ENCODE measurements at regions not wholly inside any gene's neighbourhood (a gene's known extent, or its start where the extent isn't known, plus 50 kb on each side); places are given as distances from the start of the nearest gene placed in this dataset.
A peak's percentile ranks its signal among the peaks of the same experiment; 100 is the strongest.

DNA sequence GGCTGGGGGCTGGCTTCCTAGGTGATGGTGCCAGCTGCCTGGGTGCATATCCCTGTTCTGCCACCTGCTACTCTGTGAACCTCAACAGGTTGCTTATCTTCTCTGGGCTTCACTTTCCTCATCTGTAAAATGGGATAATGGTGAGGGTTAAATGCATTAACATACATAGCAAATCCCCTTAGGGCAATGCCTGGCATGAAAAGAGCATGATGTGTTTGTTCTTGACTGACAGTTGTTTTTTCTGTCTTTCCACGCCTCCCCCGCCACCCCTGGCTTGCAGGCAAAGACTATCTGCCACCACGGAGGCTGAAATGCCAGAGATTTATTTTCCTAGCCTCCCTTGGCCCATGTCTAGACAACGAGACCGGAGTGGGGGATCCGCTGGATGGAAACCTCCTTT is 280.5 kb downstream of the NSG2 start:
- TF ChIP-seq POLR2A (IDR thresholded peaks at IDR 0.05; ENCODE audit: extremely low read depth, insufficient read length) = no peak
- TF ChIP-seq, protein P1, sequence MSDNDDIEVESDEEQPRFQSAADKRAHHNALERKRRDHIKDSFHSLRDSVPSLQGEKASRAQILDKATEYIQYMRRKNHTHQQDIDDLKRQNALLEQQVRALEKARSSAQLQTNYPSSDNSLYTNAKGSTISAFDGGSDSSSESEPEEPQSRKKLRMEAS (IDR thresholded peaks at IDR 0.05; ENCODE audit: low read depth, low read length) = no peak
- TF ChIP-seq, protein P2, sequence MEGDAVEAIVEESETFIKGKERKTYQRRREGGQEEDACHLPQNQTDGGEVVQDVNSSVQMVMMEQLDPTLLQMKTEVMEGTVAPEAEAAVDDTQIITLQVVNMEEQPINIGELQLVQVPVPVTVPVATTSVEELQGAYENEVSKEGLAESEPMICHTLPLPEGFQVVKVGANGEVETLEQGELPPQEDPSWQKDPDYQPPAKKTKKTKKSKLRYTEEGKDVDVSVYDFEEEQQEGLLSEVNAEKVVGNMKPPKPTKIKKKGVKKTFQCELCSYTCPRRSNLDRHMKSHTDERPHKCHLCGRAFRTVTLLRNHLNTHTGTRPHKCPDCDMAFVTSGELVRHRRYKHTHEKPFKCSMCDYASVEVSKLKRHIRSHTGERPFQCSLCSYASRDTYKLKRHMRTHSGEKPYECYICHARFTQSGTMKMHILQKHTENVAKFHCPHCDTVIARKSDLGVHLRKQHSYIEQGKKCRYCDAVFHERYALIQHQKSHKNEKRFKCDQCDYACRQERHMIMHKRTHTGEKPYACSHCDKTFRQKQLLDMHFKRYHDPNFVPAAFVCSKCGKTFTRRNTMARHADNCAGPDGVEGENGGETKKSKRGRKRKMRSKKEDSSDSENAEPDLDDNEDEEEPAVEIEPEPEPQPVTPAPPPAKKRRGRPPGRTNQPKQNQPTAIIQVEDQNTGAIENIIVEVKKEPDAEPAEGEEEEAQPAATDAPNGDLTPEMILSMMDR (IDR thresholded peaks at IDR 0.05; ENCODE audit: low read depth, low read length) = no peak
- TF ChIP-seq MYC (IDR thresholded peaks at IDR 0.05; ENCODE audit: low read depth, low read length) = no peak
- no peak for DNase-seq (ENCODE audit: low read depth)
- no peak overlapping the region for H3K4me3 ChIP-seq (ENCODE audit: low read depth, low read length)

DNA sequence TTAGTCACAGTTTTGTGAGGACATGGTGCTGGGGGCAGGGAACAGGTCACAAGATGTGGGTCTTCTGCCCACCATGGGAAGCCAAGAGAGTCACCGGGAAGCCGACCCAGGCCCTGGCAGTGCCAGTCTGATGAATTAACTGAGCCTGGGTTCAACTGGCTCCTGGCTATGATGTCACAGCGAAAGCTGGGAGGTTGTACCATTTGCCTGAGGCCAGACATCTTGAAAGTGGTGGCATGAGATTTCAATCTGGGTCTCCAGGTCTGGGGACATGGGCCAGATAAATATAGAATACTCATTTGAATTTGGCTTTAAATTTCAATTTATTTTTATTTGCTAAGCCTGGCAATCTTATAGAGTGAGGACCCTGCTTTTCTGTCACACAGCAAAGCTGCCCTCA is 280.9 kb downstream of the NSG2 start:
- TF ChIP-seq MYC (IDR thresholded peaks at IDR 0.05; ENCODE audit: low read depth, low read length) (no peak), POLR2A (IDR thresholded peaks at IDR 0.05; ENCODE audit: extremely low read depth, insufficient read length) (no peak)
- TF ChIP-seq, protein P1 (IDR thresholded peaks at IDR 0.05; ENCODE audit: low read depth, low read length) = no peak
- TF ChIP-seq, protein P2 (IDR thresholded peaks at IDR 0.05; ENCODE audit: low read depth, low read length) = no peak
- no peak for DNase-seq (ENCODE audit: low read depth)
- no peak overlapping the region for H3K4me3 ChIP-seq (ENCODE audit: low read depth, low read length)

DNA sequence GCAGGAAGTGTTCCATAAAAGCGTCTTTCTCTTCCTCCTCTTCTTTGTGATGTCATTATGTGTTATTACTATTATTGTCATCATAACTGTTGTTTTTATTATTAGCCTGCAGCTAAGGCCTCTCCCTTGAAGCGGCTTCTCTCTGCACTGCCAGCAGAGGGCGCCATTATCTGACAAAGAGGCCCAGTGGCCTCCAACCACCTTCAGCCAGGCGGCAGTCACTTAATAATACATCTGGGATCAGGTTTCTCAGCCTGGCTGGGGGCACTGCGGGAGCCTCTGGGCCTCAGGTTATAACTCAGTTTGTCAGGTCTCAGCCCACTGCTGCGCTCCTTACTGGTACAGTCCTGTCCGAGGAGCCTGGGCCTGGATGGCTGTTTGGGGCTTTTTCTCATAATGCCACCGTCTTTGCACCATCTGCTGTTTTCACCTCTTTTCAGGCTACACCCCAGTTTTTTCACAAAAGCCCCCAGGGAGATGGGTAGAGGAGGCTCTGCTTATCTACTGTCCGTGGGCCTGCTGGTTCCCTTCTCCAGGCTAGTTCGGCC is 281.9 kb downstream of the NSG2 start:
- TF ChIP-seq, protein P2 (IDR thresholded peaks at IDR 0.05; ENCODE audit: low read depth, low read length) = peak; percentile 74
- TF ChIP-seq MYC (IDR thresholded peaks at IDR 0.05; ENCODE audit: low read depth, low read length) = no peak
- no peak overlapping the region for H3K4me3 ChIP-seq (ENCODE audit: low read depth, low read length)
- peak; percentile 76 for DNase-seq (ENCODE audit: low read depth)

DNA sequence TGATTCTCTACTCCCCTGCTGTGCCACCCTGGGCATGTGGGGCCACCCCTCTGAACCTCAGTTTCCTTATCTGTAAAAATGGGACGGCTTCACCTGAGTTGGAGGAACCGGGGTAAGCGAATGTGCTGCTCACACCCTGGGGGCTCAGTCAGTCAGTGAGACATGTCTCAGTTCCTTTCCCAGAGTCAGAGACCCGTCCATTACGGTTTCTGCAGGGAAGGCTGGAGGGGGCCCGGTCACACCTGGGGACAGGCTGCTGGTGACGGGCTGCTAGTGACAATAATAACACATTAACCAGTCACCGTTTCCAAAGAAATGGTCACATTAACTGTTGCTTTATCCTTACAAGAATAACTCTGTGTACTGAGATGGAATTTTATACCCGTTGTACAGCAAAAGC is 282.4 kb downstream of the NSG2 start:
- H3K4me3 ChIP-seq (ENCODE audit: low read depth, low read length) = no peak overlapping the region
- TF ChIP-seq, protein P2 (IDR thresholded peaks at IDR 0.05; ENCODE audit: low read depth, low read length) = no peak
- TF ChIP-seq POLR2A (IDR thresholded peaks at IDR 0.05; ENCODE audit: extremely low read depth, insufficient read length) (no peak), MYC (IDR thresholded peaks at IDR 0.05; ENCODE audit: low read depth, low read length) (no peak)
- TF ChIP-seq, protein P1 (IDR thresholded peaks at IDR 0.05; ENCODE audit: low read depth, low read length) = no peak
- DNase-seq (ENCODE audit: low read depth) = no peak

DNA sequence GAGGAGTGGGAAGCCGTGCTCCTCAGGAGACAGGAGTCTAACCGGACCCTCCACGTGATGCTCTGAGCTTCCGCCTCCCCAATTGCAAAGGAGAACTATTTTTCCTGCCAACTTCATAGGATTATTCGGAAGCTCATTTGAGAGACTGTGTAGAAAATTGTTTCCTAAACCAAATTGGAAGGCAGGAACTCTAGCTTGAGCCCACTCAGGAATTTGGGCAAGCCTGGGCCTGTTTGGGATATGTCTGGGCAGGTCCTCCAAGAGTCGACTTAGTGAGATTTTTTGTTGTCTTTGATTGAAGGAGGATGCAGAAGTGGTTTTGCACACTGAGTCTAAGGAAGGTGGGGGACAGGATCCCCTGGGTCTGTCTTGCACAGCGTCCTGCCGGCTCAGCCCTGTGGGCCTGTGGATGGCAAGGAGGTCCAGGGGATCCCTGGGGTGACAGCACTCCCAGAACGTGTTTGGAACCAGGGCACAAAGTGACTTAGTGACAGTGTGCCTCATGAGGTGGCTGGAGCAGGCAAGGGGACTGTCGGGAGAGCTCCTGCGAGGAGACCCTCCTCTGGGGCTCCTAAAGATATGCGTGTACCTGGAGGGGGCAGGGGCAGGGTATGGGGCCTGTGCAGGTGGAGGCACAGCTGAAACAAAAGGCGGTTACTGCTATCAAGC is 283.3 kb downstream of the NSG2 start:
- TF ChIP-seq, protein P1 (IDR thresholded peaks at IDR 0.05; ENCODE audit: low read depth, low read length) = no peak
- TF ChIP-seq MYC (IDR thresholded peaks at IDR 0.05; ENCODE audit: low read depth, low read length) (no peak), POLR2A (IDR thresholded peaks at IDR 0.05; ENCODE audit: extremely low read depth, insufficient read length) (no peak)
- TF ChIP-seq, protein P2 (IDR thresholded peaks at IDR 0.05; ENCODE audit: low read depth, low read length) = no peak
- DNase-seq (ENCODE audit: low read depth) = no peak
- no peak overlapping the region for H3K4me3 ChIP-seq (ENCODE audit: low read depth, low read length)
